ENCODE measurements at regions not wholly inside any gene's neighbourhood (a gene's known extent, or its start where the extent isn't known, plus 50 kb on each side); places are given as distances from the start of the nearest gene placed in this dataset.
"Not testable (repeated sequence)": the region's sequence is repeated elsewhere in the genome, so short reads cannot be mapped to it uniquely, and the experiment has no call there.

DNA sequence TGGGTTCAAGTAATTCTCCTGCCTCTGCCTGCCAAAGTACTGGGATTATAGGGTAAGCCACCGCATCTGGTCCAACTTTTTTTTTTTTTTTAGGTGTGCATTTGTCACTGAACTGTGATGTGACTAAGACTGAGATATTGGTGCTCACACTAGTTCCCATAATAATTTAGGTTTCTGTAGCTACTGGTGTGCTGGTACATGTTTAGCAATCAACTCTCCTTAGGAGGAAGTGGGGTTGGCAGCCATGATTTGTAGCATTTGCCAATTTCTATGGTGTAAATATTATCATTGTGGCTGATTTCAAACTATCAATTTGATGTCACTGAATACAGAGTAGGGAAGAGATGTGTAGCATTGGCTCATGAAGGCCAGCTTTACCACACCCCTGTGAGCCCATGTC, 372.7 kb downstream of the EDEM1 start:
- DNase-seq: no peak

DNA sequence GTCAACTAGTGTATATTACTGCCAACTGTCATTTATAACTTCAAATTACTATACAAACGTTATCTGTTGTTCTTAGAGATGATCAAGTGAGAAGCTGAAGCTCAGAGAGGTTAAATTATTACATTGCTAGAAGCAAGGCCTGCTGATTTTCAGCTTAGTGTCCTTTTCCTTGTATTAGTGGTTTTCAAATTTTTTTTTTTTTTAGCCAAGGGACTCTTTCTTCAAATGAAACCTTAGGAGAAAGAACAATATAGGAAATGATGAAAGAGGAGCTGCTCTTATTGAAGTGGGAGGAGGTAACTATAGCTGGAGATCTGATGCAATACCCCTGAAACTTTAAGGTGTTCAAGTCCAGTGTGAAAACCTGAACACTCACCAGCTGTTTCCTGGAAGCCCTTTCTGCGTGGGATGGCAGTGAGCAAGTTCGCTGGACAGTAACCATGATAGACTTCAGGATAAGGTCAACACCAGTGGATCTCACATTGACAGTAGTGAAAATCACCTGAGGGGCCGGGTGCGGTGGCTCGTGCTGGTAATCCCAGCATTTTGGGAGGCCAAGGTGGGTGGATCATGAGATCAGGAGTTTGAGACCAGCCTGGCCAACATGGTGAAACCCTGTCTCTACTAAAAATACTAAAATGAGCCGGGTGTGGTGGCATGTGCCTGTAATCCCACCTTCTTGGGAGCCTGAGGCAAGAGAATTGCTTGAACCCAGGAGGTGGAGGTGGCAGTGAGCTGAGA, 376.2 kb downstream of the EDEM1 start:
- DNase-seq: no peak

DNA sequence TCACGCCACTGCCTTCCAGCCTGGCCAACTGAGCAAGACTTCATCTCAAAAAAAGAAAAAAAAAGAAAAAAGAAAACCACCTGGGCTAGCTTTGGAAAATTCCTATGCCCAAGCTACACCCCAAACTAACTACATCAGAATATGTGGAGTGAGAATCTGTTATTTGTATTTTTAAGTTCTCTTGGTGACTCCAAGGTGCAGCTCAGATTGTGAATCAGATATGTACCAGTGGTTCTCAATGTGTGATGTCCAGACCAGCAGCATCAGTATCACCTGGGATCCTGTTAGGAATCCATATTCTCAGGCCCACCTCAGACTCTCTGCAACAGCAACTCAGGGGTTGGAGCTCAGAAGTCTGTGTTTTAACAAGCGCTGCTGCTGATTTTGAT, 376.8 kb downstream of the EDEM1 start:
- no peak for DNase-seq

- DNase-seq: no peak
Measured at GRCh38 chr3:5565026-5565425, 377.5 kb downstream of the EDEM1 start.

DNA sequence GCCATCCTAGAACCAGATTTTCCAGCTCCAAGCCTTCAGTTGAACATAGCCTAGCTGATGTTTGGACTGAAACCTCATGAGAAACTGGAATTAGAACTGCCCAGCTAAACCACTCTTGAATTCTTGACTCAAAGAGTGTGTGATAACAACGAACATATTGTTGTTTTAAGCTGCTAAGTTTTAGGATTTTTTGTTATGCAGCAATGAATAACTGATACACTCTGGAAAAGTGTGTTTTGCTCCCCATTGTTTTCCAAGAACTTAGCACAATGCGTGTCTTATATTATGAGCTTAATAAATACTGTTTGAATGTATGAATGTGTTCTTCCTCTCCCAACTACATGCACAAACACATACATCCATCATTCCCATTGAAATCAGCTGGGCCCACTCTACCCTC, 379.6 kb downstream of the EDEM1 start:
- no peak for DNase-seq

- no peak for DNase-seq
Measured at GRCh38 chr3:5568451-5568850, 380.9 kb downstream of the EDEM1 start.

DNA sequence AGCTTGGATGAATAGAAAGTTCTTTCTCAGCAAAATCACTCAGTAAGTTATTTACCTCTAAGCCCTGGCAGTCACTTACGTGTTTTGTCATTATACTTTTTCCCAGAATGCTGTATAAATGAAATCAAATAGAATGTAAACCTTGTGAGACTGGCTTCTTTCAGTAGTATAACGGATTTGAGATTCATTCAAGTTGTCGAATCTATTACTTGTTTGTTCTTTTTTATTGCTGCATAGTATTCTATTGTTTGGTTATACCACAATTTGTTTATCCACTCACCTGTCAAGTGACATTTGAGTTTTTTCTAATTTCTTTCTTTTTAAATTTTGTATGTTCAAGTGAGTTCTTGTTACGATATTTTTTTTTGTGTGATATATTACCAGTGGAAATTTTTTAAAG, 381.6 kb downstream of the EDEM1 start:
- no peak for DNase-seq

DNA sequence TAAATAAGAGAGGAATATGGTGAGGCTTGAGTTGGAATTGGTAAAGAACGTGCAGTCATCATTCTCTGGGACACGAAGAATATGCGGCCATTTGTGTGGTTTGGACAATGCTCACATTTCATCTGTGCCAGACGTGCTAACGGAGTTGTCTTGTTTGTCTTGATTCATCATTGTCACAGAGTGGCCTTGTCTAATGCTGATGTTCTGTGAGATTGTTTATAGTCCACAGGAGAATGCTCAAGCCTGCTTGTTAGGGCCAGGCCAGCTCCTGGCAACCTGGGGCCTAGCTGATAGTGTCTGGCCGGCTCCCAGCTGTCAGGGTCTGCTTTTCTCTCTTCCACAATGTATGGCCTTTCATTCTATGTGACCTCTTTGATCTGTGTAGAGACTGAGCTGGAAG, 384.7 kb downstream of the EDEM1 start:
- no peak for DNase-seq

DNA sequence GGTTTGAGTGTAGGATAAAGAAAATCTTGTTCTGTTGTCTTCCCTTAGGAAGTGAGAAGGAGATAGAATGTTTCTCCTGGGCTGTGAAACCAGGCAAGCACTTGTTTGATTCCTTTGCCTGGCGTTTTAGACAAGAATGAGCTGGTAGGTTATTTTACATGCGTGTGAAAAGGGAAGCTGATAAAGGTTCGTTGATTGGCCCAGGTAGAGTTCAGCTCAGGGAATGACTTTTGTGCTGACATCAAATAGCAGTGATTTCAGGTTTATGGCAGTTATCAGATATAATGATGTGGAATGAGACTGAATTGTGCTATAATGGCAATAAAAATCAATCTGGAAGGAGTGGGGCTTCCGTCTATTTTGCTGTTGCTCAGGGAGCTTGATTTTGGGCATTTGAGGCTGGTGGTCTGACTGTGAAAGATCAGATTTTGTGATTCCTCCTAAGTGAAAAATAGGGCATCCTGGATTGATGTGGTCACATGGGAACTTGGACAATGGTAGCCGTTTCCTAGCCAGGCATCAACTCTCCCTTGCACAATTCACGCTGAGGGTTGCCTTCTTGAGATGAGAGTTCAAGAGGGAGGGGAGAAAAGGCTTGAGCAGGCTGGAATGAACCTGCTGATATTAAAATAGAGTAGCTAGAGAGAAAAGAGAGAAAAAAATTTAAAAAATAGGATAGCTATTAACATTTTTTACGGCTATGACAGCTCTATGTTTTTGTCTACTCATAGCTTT, 388.9 kb downstream of the EDEM1 start:
- no peak for DNase-seq

- no peak for DNase-seq
Measured at GRCh38 chr3:5579139-5579602, 391.7 kb downstream of the EDEM1 start.

DNA sequence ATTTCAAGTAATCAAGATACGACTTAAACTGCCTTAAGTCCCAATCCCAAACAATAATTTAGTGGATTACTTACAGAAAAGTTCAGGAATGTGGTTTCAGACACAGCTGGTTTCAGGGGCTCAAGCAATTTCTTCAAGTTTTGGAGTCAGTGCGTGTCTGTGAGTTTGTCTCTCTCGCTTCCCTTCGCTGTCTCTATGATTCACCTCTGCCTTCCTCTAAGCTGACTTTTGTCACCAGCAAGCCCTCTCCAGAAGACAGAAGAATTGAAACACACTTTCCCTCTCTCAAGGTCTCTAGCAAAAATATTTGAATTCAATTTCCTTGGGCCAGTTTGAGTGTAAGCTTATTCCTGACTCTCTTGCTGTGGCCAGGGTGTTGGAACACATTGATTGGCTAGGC, 392.4 kb downstream of the EDEM1 start:
- DNase-seq: no peak

- DNase-seq: no peak
Measured at GRCh38 chr3:5580826-5581225, 393.3 kb downstream of the EDEM1 start.

DNA sequence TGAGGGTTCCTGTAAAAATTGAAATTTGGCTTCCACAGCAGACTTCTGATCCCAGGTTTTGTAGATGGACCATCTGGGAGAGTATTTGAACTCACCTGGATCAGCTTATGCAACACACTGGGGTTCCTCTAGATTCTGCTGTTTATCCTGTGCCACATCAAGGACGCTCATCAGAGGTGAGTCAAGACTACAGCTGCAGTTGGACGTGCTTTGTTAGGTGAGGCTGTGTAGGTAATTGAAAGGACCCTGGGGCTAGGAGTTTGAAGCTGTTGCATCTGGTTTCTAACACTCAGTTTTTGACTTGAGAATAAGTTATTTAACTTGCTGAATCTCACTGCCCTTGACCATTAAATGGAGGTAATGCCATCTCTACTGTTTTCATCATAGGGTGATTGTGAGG, 394.2 kb downstream of the EDEM1 start:
- DNase-seq: no peak

- DNase-seq: no peak
Measured at GRCh38 chr3:5583920-5584319, 396.4 kb downstream of the EDEM1 start.

GRCh38 chr3:5585085-5585484, 397.6 kb downstream of the EDEM1 start:
- no peak for DNase-seq

- no peak for DNase-seq
Measured at GRCh38 chr3:5606884-5607472, 419.5 kb downstream of the EDEM1 start.

GRCh38 chr3:5607581-5607980, 420.1 kb downstream of the EDEM1 start:
- no peak for DNase-seq

DNA sequence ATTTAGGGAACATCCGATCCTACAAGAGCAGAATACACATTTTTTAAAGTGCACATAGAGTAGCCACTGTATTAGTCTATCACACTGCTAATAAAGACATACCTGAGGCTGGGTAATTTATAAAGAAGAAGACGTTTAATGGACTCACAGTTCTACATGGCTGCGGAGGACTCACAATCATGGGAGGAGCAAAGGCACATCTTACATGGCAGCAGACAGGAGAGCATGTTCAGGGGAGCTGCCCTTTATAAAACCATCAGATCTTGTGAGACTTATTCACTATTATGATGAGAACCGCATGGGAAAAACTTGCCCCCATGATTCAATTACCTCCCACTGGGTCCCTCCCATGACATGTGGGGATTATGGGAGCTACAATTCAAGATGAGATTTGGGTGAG, 421.5 kb downstream of the EDEM1 start:
- not testable (repeated sequence) for DNase-seq

DNA sequence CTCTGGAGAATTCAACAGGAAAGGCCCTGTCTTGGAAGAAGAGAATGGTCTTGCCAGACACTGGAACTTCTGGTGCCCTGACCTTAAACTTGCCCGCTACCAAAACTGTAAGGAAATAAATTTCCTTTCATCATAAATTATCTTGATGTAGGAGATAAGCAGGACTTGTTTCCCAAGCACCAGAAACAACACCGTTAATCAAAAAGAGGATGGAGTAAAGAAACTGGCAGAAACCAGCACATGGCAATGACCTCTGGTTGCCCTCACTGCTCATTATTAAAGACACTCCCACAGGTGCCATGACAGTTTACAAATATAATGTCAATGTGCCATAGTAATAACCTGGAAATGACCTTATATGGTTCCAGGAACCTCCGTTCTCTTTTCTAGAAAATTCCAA, 426.1 kb downstream of the EDEM1 start:
- no peak for DNase-seq

GRCh38 chr3:5616873-5617272, 429.4 kb downstream of the EDEM1 start:
- no peak for DNase-seq

DNA sequence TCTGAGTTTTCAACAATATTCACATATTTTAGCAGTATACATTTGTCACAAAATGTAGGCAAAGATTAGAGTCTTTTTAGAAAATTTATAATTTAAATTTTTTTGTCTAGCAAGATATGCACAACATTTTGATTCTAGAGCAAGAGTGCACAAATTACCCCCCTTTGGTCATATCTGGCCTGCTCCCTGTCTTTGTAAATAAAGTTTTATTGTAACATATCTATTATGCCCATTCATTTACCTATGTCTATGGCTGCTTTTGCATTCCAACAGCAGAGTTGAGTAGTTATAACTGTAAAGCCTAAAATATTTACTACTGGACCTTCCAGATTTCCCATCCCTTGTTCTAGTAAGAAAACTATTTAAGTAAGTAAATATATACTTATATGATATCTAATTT, 430.7 kb downstream of the EDEM1 start:
- DNase-seq: no peak

- DNase-seq: no peak
Measured at GRCh38 chr3:5630406-5630805, 442.9 kb downstream of the EDEM1 start.

DNA sequence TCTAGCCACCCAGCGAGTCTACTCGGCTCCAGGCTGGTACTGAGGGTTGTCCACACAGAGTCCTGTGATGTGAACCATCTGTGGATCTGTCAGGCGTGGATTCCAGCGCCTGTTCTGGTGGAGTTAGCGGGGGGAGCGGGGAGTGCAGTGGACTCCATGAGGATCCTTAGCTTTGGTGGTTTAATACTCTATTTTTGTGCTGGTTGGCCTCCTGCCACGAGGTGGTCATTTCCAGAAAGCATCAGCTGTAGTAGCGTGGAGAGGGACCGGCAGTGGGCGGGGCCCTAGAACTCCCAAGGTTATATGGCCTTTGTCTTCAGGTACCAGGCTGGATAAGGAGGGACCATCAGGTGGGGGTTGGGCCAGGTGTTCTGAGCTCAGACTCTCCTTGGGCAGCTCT, 446.5 kb downstream of the EDEM1 start:
- DNase-seq: no peak

DNA sequence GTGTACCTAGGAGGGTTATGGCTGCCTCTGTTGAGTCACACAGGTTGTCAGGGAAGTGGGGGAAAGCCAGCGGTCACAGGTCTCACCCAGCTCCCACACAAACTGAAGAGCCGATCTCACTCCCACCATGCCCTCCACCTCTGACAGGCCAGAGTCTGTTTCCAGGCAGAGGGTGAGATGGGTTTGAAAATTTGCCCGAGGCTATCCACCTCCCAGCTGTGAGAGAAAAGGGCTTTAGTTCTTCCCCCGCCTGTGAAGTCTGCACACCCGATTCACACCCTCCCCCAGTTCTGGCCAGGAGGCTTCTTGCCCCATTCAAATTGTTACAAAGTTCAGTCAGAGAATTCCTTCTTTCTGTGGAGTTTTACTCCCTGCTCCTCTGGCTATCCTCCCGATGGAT, 446.9 kb downstream of the EDEM1 start:
- DNase-seq: no peak
